GM21447 (cell line): ENCODE measurements at regions not wholly inside any gene's neighbourhood (a gene's known extent, or its start where the extent isn't known, plus 50 kb on each side); places are given as distances from the start of the nearest gene placed in this dataset.
A peak's percentile ranks its signal among the peaks of the same experiment; 100 is the strongest.

Experiments
- ATAC-seq: cut with Tn5 transposase; IDR thresholded peaks from one replicate; pipeline ENCODE4 v1.9.1; 2021; ENCODE audit not compliant: unreplicated experiment

DNA sequence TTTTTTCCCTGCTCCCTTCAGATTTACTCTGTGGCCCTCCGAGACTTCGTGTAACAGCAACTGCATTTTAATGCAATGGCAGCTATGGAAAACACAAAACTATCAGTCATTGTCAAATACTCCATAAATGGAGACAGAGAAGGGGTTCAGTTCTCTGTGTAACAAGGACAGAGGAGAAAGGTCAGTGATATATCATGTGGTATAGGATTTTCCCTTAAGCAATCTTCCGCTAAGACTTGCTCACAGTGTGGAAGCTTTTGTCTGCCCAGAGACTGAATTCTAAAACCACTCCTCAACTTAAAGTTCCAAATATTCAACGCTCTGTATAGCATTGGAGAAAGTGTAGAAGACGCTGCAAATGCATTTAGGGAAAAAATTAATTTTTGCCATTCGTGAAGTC, 111.3 kb upstream of the EDNRB start:
- ATAC-seq, result no peak

DNA sequence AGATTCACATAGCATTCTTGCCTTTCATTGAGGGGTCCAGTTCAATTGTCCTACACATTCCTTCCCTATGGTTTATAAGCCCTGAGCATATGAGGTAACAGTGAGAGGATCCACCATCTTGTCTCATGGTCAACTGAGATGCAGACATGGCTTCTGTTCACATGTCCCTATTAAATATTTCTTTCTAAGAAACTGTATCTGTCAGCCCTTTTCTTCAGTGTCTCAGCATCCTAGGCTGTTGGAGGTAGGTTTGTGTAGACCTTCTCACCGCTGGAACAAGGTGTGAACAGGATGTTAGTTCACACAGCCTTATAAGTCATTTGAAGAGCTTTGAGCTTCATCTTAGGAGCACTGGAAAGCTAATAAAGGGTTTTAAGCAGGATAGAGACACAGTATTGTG, 110.3 kb upstream of the EDNRB start:
- no peak for ATAC-seq

GRCh38 chr13:78024996-78025395, 106.4 kb upstream of the EDNRB start:
- ATAC-seq, result no peak

DNA sequence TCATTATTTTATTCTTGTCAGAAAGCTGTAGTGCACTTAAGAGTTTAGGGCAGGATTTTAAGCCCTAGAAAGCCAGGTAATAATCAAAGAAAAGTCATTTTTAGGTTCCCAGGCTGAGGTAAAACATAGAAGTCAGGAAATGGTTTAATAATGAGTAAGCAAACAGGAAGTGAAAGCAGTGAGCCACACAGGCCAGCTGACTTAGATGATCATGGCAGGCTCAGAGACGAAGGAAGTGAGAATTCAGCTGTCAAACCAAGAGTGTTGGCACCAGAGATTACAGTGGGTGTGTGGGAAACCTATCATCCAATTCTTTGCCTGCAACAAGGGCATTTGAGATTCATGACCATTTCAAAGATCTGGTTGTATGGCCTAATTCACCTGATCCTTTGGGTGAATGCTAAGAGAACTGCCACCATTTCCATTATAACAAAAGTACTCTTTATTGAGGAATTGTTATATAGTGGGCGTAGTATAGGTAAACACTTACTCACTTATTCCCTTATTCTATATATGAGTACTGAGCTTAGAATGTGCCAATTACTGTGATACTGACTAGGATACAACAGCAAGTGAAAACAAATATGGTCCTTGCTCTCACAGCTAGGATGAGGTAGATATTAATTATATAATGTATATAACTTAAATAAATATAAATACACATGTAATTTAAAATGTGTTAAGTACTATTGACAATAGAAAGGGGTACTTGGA, 103.7 kb upstream of the EDNRB start:
- peak; percentile 100 for ATAC-seq

- ATAC-seq, result no peak
These were observed 102.2 kb upstream of the EDNRB start for GRCh38 chr13:78020861-78021260.

GRCh38 chr13:78015782-78016181, 97.2 kb upstream of the EDNRB start:
- ATAC-seq, result no peak

GRCh38 chr13:78012046-78012445, 93.4 kb upstream of the EDNRB start:
- no peak for ATAC-seq

- no peak for ATAC-seq
These were observed 86.2 kb upstream of the EDNRB start for GRCh38 chr13:78004821-78005220.

DNA sequence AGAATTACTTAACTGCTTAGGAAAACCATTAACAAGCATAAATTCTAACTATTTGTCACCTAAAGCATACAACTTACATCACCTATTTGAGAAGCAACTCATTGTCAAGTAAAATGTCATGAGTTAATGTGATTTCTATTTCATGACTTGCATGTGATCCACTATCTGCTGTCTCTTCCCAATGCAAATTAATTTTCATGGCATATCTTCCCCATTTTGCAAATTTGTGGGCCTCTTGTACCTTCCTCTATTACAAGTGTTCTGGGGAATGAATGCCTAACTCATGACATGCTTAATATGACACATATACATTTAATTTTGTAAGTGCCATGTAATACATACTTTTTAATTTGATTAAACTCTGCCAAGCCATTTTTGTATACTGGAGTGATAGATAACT, 81.1 kb upstream of the EDNRB start:
- no peak for ATAC-seq

GRCh38 chr13:77994166-77994565, 75.5 kb upstream of the EDNRB start:
- ATAC-seq, result no peak

DNA sequence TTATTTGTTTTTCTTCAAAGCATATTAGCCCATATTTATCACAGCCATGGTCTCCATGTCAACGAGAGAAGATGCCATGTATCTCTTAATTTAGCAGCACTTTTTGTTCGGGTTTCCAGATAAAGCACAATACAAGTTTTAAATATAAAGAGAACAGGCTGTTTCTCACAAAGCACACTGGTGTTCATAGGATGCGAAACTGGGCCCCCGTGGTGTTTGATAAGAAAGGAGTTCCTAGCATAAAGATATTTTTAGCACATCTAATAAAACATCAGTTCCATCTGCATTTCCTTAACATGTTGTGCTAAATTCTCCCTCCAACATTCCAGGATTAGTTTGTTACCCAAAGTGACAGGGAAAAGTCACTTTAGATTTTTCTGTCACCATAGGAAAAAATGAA, 72.4 kb upstream of the EDNRB start:
- no peak for ATAC-seq

DNA sequence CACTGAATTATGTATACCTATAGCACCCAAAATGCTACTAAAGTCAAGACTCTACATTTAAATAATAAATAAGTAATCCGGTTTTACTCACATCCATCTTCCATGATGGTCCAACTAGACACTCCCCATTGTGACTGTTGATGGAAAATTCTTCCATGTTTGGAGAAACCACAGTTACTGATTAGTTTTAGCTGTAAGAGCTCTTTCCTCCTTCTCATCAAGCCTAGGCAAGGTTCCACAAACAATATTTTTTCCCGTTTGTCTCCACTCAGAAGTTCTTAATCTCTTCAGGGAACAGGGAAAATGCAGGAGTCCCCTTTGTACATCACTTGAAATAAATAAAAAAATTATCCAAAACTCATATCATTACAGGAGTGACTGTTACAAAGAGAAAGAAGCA, 70.7 kb upstream of the EDNRB start:
- no peak for ATAC-seq

GRCh38 chr13:77988355-77988754, 69.7 kb upstream of the EDNRB start:
- no peak for ATAC-seq

GRCh38 chr13:77986713-77987112, 68.1 kb upstream of the EDNRB start:
- no peak for ATAC-seq

DNA sequence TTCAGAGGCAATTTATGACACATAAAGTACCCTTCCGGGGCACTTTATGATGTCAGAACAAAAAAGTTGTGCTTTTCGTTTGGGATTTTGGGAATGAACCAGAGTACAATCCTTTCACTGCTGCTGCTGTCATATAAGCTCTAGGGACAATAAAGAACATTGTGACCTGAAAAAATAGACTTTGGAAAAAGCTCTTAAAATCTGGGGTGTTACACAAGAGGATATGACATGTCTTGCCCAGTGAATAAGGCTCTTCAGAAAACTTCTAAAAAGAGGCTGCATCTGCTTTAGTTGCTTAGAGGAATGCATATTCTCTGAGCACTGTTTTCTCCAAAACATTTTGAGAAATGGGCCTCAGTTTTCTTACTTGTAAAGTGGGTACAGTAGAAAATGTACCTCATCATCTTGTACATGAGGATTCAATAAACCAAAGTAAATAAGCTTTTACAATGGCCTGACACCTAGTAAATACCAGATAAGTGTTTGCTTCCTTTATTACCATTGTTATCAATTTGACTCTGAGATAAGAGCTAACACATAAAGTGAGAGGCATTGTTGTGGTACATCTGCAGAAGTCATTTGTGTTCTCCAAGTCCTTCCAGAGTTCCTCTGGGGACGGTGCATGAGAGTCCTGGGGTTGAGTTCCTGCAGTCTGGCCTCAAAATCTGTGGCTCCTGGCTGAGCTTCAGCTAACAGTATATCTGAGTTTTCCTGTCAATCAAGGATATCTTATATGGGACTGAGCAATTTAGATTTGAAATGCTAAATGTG, 67.4 kb upstream of the EDNRB start:
- ATAC-seq, result no peak

GRCh38 chr13:77981281-77981881, 62.8 kb upstream of the EDNRB start:
- no peak for ATAC-seq

GRCh38 chr13:77980592-77980991, 62.0 kb upstream of the EDNRB start:
- ATAC-seq, result no peak

GRCh38 chr13:77979721-77980385, 61.2 kb upstream of the EDNRB start:
- no peak for ATAC-seq

- no peak for ATAC-seq
These were observed 56.9 kb upstream of the EDNRB start for GRCh38 chr13:77975358-77976042.

DNA sequence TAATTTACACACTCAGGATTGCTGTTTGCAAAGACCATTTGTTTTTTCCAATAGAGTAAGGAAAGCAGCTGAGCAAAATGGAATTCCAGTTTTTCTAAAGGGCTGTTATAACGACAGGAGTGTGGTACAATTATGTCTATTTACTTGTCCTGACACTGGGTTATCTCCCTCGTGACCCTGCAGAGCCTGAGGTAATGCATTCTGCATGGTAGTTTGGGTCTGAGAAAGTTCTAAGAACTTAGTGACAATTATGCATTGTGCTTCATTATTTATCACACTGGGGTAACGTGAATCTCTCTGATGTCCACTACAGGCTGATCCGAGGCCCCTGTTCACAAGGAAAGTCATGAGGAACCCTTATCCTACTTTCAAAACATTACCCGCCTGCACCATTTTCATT, 50.7 kb upstream of the EDNRB start:
- no peak for ATAC-seq
